Stomach (tissue), 8 donors: ENCODE measurements at regions not wholly inside any gene's neighbourhood (a gene's known extent, or its start where the extent isn't known, plus 50 kb on each side); places are given as distances from the start of the nearest gene placed in this dataset.

ENCODE experiments used
- DNase-seq, 2 donors: peaks; one replicate each; pipeline versions ENCODE4 v3.0.0 to v3.0.0-alpha.2; 2013 to 2019
- H3K27ac ChIP-seq, 5 donors: fragments of 200-600 bp in 4 of 5; sonication (generic) in 4 of 5; one replicate each; pipeline ENCODE4 v1.5.1; 2013 to 2019; ENCODE audit warnings: mild to moderate bottlenecking in 1 of 5, moderate library complexity in 1 of 5
- H3K27me3 ChIP-seq, 3 donors: fragments of 200-600 bp; sonication (generic); one replicate each; pipeline ENCODE4 v1.5.1; 2017 to 2019; ENCODE audit warnings: mixed run types in 1 of 3
- H3K36me3 ChIP-seq, 4 donors: fragments of 200-600 bp; sonication (generic); 1 replicate in 3 of 4; 2 replicates in 1 of 4; pipeline ENCODE4 v1.5.1; 2016 to 2019
- H3K4me1 ChIP-seq, 4 donors: fragments of 200-600 bp; sonication (generic); one replicate each; pipeline ENCODE4 v1.5.1; 2016 to 2019
- H3K4me3 ChIP-seq, 4 donors: fragments of 200-600 bp; sonication (generic) in 3 of 4; one replicate each; pipeline ENCODE4 v1.5.1; 2016 to 2019; ENCODE audit warnings: mild to moderate bottlenecking in 1 of 4
- H3K9me3 ChIP-seq, 4 donors: fragments of 200-600 bp; sonication (generic); one replicate each; pipeline ENCODE4 v1.5.1; 2016 to 2019
- EP300 ChIP-seq: sonication (generic); formaldehyde crosslinking; IDR thresholded peaks from one replicate; pipeline ENCODE4 v1.6.1; 2017; ENCODE audit warnings: antibody characterized with exemption
- POLR2A ChIP-seq, 4 donors: fragments of 450-650 bp; IDR thresholded peaks; one replicate each; pipeline ENCODE4 v1.6.1; 2016; ENCODE audit warnings: antibody characterized with exemption in 4 of 4, control low read depth in 2 of 4, mild to moderate bottlenecking in 1 of 4, moderate library complexity in 1 of 4
- POLR2AphosphoS5 ChIP-seq, 3 donors: sonication (generic); formaldehyde crosslinking; IDR thresholded peaks; one replicate each; pipeline ENCODE4 v1.6.1; 2016; ENCODE audit warnings: antibody characterized with exemption in 3 of 3
- WGBS, 5 donors: extraction: QIAGEN DNeasy Blood & Tissue Kit in 3 of 5; methylation state at CpG; one replicate each; pipeline versions ENCODE4 v1.1.5 to v1.1.7; 2013 to 2018; 5-methylcytosine and 5-hydroxymethylcytosine counted together
- intact Hi-C: fragments of 100-400 bp; cut with DNase I; formaldehyde crosslinking; loops from one replicate; pipeline ENCODE4 v1.15.1; 2023; ENCODE audit warnings: low total_unique reads
- TF ChIP-seq, protein P1 (sequence below), 7 experiments: fragments of 450-650 bp in 4 of 7; fragments of 200-600 bp in 3 of 7; sonication (generic) in 3 of 7; IDR thresholded peaks; one replicate each; pipeline ENCODE4 v1.5.1; 2016 to 2019; ENCODE audit warnings: antibody characterized with exemption in 7 of 7, control low read depth in 2 of 7, mild to moderate bottlenecking in 1 of 7
- donor health status: healthy with polysubstance abuse.
- donor health status: Bipolar disorder and iron deficiency.
- donor health status: healthy.

- H3K4me3 ChIP-seq, result no peak overlapping the region
Observed at GRCh38 chr13:31627097-31627845, 112.1 kb upstream of the RXFP2 start.

DNA sequence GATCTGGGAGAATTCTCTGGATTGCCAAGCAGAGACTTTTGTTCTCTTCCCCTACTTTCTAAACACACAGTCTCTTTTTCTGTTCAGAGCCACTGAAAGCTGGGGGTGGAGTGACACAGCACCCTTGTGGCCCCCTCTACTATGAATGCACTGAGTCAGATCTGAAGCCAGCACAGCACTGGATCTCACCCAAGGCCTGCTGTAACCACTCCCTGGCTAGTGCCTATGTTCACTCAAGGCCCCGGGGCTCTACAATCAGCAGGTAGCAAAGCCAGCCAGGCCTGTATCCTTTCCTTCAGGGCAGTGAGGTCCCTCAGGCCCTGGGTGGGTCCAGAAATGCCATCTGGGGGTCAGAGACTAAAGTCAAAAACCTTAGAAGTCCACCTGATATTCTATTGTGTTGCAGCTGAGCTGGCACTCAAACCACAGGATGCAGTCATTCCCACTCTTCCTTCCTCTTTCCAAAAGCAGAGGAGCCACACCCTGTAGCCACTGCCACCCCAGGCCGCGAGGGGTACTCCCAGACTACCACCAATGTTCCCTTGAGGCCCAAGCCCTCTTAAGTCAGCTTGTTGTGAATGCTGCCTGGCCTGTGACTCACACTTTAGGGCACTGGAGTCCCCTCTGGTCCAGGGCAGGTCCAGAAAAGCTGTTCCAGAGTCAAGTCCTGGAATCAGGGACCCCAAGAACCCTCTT, 110.1 kb upstream of the RXFP2 start:
- 11 to 32% (median 25%) methylated on average over 3 of the region's 3 CpGs for WGBS, 5 donors
- no peak for DNase-seq
- no peak for TF ChIP-seq POLR2A (IDR thresholded peaks at IDR 0.05)
- TF ChIP-seq POLR2AphosphoS5 (IDR thresholded peaks at IDR 0.05), result no peak
- TF ChIP-seq, protein P1, sequence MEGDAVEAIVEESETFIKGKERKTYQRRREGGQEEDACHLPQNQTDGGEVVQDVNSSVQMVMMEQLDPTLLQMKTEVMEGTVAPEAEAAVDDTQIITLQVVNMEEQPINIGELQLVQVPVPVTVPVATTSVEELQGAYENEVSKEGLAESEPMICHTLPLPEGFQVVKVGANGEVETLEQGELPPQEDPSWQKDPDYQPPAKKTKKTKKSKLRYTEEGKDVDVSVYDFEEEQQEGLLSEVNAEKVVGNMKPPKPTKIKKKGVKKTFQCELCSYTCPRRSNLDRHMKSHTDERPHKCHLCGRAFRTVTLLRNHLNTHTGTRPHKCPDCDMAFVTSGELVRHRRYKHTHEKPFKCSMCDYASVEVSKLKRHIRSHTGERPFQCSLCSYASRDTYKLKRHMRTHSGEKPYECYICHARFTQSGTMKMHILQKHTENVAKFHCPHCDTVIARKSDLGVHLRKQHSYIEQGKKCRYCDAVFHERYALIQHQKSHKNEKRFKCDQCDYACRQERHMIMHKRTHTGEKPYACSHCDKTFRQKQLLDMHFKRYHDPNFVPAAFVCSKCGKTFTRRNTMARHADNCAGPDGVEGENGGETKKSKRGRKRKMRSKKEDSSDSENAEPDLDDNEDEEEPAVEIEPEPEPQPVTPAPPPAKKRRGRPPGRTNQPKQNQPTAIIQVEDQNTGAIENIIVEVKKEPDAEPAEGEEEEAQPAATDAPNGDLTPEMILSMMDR (IDR thresholded peaks at IDR 0.05), result no peak
- no peak for TF ChIP-seq EP300
- no peak overlapping the region for H3K4me3 ChIP-seq
- intact Hi-C loops, result no loop called here
- no peak overlapping the region for H3K27ac ChIP-seq
- no peaks in the 10 kb centered on the region for H3K4me1 ChIP-seq
- no peaks in the 10 kb centered on the region for H3K27me3 ChIP-seq
- H3K9me3 ChIP-seq, result no peaks in the 10 kb centered on the region
- no peaks in the 10 kb centered on the region for H3K36me3 ChIP-seq

More at GRCh38 chr13:31627097-31627845, 112.1 kb upstream of the RXFP2 start:
- WGBS, 5 donors, result 78 to 95% (median 87%) methylated on average over 3 of the region's 3 CpGs
- TF ChIP-seq EP300, result no peak
- no peaks in the 10 kb centered on the region for H3K9me3 ChIP-seq
- intact Hi-C loops, result no loop called here
- DNase-seq, result no peak
- H3K27ac ChIP-seq, result no peak overlapping the region
- peaks cover 0 to 4% (median 0%) of the 10 kb centered on the region in 3 donors for H3K27me3 ChIP-seq
- no peaks in the 10 kb centered on the region for H3K4me1 ChIP-seq
- no peaks in the 10 kb centered on the region for H3K36me3 ChIP-seq

DNA sequence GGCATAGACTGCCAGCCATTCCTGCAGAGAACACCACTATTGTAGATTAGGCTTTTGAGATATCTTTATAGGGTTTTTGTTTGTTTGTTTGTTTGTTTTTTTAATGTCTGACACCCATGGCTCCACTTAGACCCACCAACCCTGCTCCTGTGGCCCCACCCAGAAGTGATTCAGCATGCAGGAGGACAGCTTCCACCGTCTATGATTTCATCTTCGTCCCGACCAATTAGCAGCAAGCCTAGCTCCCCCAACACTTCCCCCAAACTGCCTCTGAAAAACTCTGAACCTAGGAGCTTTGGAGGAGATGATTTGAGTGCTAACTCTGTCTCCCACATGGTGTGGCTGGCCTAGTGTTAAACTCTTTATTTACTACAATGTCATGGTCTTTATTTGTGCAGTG, 108.3 kb upstream of the RXFP2 start:
- intact Hi-C loops, result no loop called here
- H3K4me3 ChIP-seq, result no peak overlapping the region
- no peaks in the 10 kb centered on the region for H3K9me3 ChIP-seq
- WGBS, 5 donors, result 37 to 60% (median 42%) methylated on average over 3 of the region's 3 CpGs
- no peaks in the 10 kb centered on the region for H3K27me3 ChIP-seq
- H3K27ac ChIP-seq, result no peak overlapping the region
- H3K36me3 ChIP-seq, result no peaks in the 10 kb centered on the region
- H3K4me1 ChIP-seq, result no peaks in the 10 kb centered on the region
- TF ChIP-seq EP300 (no peak), POLR2AphosphoS5 (IDR thresholded peaks at IDR 0.05) (no peak), POLR2A (IDR thresholded peaks at IDR 0.05) (no peak)
- TF ChIP-seq, protein P1 (IDR thresholded peaks at IDR 0.05), result no peak
- DNase-seq, result no peak

DNA sequence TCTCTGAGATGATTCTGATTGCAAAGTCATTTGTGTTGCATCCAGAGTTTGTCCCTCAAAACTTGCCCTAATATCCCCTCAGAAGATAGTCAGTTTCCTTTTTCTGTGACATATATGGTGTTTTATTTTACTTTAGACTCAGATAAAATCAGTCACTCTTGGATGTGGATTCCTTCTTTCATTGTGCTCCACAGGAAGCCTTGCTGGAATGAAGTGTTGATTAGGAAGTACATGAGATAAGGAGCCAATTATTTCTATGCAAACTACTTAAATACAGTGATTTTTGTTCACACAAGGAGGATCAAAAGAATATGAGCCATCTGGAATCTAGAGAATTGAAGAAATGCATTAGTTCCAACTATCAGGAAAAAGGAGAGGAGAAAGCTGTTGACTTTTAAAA, 107.6 kb upstream of the RXFP2 start:
- no peak overlapping the region for H3K27ac ChIP-seq
- H3K27me3 ChIP-seq, result no peaks in the 10 kb centered on the region
- no peak overlapping the region for H3K4me3 ChIP-seq
- no peaks in the 10 kb centered on the region for H3K36me3 ChIP-seq
- DNase-seq, result no peak
- intact Hi-C loops, result no loop called here
- H3K4me1 ChIP-seq, result no peaks in the 10 kb centered on the region
- H3K9me3 ChIP-seq, result no peaks in the 10 kb centered on the region
- TF ChIP-seq EP300 (no peak), POLR2A (IDR thresholded peaks at IDR 0.05) (no peak), POLR2AphosphoS5 (IDR thresholded peaks at IDR 0.05) (no peak)
- TF ChIP-seq, protein P1 (IDR thresholded peaks at IDR 0.05), result no peak

- intact Hi-C loops, result no loop called here
Observed at GRCh38 chr13:31638577-31638976, 100.7 kb upstream of the RXFP2 start.

More at GRCh38 chr13:31638577-31638976, 100.7 kb upstream of the RXFP2 start:
- no peaks in the 10 kb centered on the region for H3K36me3 ChIP-seq
- no peak overlapping the region for H3K27ac ChIP-seq
- H3K27me3 ChIP-seq, result no peaks in the 10 kb centered on the region
- 60 to 100% (median 83%) methylated on average over 1 of the region's 1 CpG for WGBS, 5 donors
- TF ChIP-seq POLR2A (IDR thresholded peaks at IDR 0.05) (no peak), EP300 (no peak)
- TF ChIP-seq, protein P1 (IDR thresholded peaks at IDR 0.05), result no peak
- no peaks in the 10 kb centered on the region for H3K4me1 ChIP-seq
- no peak overlapping the region for H3K4me3 ChIP-seq
- peaks cover 0 to 17% (median 7%) of the 10 kb centered on the region in 4 donors for H3K9me3 ChIP-seq
- no peak for DNase-seq
